Cardiac septum (tissue), 1 donor: ENCODE measurements at regions not wholly inside any gene's neighbourhood (a gene's known extent, or its start where the extent isn't known, plus 50 kb on each side); places are given as distances from the start of the nearest gene placed in this dataset.

Experiments used
- DNase-seq: peaks from one replicate; pipeline ENCODE4 v3.0.0-alpha.2; 2020; ENCODE audit warnings: low spot score
- intact Hi-C: fragments of 100-400 bp; cut with DNase I; formaldehyde crosslinking; loops from one replicate; pipeline ENCODE4 v1.14.0; 2022
- donor health status: DM: no; HTN: no; CAD: no.

DNA sequence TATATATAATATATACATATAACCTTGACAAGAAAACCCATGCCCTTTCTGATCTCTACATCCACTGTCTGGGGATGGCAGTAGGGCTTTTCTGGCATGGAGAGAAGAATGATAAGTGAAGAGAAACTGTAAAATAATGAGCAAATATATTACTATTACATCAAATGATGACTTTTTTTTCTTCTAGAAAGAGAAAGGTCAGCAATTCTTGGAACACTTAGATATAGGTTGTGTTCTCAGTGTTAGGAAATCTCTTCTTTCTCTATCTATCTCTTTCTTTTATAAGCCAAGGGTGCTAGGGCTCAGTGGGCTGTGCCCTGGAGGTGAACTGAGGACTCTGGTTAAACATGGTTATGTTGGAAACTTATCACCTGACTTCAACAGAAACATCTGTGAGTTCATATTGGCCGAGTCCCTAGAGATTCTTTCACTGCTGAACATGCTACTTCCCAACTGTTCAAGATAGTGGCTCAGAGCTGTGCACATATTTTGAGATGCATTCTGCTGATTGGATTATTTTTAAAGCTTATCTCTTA is 265.1 kb downstream of the GBA3 start:
- no peak for DNase-seq
- intact Hi-C loops = no loop called here

DNA sequence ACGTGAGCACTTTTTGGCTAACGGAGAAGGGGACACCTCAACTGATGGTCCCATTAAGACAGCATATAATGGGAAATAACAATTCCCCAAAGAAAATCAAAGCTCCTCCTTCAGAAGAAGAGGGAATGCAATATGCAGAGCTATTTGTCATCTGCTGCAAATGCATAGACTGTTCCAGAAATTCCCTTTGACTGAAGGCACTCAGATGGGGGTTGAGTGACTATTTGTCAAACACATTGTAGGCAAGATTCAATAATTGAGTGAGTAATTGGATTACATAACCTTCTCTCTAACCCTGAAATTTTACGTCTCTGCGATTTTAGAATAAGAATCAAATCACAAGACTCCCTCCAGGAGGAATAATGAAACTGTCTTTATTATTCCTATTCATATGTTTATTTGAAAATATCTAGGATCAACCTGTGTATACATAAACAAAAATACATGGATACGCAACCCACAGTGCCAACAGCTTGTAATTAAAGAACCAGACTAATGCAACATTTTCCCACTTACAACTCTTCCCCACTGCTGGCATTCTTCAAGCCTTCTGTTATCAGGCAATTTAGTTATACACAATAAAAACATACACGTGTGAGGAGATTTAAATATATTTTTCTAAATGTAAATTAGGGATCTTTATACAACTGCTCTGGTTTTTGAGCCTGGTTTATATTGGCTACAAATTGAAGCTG is 256.6 kb downstream of the GBA3 start:
- no peak for DNase-seq
- intact Hi-C loops = no loop called here

DNA sequence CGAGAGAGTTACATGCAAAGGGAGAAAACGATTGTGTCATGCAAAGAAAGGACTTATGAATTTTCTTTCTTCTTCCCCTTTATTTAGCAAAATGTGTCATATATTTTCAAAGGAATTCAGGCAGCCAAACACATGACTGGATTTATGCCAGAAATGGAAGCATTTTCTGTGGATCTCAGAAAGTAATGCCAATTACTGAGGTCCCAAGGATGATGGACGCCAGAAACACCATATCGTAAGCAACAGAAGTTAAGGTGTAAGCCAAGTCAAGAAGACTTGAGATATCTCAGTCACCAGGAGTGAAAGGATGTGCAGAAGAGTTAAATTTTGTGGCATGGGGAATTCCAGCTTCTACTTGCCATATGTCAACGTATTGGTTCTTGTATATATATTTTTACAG is 255.1 kb downstream of the GBA3 start:
- intact Hi-C loops = no loop called here
- DNase-seq = no peak

DNA sequence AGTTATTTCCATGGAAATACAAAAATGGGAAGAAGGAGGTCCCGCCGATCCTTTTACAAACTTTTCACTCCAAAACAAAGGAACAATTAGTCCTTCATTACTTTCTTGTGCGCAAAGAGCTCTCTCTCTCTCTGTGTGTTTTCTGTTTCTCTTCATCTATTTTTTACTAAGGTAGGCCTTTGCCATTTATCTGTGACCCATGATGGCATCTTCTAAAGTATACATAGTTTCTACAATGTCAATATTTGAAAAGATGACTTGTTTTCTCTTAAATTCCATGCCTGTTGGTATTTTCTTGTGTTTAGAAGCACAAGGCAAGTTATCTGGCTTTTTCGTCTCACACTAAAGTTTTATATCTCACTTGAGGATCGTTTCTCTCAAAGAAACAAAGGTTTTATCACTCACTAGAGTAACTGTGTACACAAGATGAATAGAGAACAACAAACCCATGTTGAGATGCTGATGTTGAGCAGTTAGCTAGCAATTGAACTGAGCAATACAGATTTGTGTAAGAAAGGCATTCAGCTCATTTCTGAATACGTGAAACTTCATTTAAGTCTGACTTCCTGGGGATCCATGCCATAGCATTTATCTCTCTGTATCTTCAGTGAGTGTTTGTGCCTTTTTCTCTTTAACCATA is 250.3 kb downstream of the GBA3 start:
- no peak for DNase-seq
- intact Hi-C loops = no loop called here

DNA sequence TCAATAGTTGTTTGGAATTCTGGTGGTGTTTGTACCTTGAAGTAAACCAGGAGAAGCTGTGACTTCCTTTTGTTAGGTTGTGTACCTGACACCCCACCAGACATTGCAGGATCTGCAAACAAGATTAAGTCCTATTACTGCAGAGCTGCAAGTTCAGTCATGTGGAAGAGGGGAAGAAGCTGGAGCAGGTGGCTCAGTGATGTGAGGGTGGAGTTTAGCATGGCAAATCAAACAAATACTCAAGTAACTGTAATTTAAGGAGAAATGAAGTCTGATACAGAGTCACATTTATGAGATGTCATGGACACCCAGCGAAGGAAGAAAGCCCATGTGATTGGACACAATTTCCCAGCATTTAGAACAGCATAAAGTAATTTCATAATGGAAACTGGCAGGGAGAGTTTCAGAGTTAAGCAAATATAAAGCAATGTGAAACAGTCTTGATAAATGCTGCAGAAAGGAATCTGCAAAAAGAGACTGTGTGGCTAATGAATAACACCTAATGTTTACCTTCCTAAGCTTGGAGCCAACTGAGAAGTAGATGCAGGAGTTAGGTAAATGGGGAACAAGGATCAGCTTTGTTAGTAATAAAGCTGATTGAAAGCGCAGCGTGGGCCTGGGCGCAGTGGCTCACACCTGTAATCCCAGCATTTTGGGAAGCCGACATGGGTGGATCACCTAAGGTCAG is 249.1 kb downstream of the GBA3 start:
- DNase-seq = no peak
- intact Hi-C loops = no loop called here

DNA sequence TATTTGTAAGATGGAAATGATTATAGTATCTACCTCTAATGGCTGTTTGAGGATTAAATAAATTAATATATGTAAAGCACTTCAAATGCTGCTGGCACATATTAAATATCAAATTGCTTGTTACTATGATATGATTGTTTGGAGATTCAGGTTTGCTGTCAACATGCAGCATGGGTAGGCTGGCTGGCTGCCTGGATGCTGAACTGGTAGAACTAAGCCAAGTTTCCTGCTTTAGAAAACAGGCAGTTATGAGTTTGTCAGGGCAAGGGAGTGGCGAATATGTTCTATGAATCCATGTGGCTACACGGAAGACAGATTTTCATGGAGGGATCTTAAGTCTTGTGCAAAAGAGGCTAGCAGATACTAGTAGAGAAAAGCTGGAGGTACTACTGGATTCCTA is 239.6 kb downstream of the GBA3 start:
- intact Hi-C loops = no loop called here
- no peak for DNase-seq

DNA sequence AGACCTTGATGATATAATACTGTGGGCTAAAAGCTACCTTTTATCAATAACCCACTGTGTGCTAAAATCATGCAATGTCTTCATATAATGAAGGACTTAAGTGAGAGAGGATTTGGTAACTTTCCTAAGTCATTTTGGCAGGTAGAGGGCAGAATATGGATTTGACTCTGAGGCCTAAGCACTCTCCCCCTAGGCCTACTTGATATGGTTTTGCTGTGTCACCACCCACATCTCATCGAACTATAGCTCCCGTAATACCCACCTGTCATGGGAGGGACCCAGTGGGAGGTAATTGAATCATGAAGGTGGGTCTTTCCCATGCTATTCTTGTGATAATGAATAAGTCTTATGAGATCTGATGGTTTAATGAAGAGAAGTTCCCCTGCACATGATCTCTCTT is 229.7 kb downstream of the GBA3 start:
- intact Hi-C loops = no loop called here
- no peak for DNase-seq

DNA sequence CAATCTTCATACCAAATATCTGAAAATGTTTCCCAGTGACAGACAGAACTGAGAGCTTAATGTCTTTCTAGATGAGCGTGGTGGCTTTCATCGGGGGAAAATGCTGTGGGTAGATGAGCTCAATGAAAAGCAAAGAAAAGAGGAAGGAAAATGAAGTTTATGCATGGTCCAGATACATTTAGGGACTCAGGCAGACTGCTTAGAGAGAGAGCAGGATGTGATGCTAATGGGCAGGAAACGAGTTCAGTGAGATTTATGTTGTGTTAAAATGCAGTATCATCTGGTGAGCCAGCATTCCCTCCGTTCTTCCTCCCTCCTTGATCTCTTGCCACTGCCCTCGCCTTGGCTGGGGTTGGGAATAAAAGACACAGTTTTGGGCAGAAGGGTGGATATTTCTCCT is 229.2 kb downstream of the GBA3 start:
- DNase-seq = no peak
- intact Hi-C loops = no loop called here

DNA sequence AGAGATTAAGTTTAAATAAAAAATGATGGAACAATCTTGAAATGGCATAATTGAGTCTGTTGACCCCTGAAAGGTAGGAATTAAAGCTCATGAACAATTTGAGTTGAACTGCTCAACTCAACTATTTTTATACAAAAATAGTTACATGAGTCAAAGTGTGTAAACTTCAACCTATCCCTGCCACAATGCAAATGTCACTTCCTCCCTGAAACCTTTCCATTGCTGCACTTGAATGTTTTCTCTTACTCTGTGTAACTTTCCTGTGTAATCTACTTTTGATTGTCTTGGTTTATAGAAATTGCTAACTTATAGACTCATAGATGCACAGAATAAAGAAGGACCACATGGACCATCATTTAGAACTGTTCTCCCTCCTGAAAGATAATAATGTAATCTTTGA is 218.5 kb downstream of the GBA3 start:
- no peak for DNase-seq
- intact Hi-C loops = no loop called here

DNA sequence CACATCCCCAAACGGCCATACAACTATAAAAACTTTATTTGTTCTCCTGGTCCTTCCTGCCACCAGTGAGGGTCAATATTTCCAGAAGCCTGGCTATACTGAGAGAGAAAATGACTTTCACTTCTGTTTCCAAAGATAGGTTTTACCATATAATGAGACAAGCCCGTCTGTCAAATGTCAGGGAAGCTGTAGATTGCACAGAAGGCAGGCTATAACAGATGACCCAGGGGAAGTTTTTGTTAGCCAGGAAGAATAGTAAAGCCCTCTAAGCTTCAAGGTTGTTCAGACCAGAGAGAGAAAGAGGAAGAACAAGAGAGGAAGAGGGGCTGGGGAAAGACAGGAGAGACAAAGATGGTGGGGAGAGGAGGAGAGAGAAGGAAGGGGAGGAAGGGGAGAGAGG is 217.5 kb downstream of the GBA3 start:
- intact Hi-C loops = no loop called here

DNA sequence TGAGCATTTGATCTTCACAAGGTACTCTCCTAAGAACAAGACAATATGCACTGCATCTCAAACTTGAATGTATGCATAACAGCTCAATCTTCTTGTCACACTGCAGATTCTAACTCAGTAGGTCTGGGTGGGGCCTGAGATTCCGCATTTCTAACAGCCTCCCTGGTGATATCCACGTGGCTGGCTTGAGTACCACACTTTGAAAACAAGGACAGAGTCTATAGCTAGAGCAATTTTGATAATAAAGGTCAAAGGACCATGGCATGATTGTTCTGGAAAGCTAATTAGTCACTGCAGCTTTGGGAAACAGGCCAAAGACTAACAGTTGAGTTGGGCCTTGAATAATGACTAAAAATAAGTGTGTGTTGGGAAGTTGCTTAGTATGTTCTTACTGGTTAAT is 213.3 kb downstream of the GBA3 start:
- intact Hi-C loops = no loop called here
- no peak for DNase-seq

More for the DNA sequence above, 217.5 kb downstream of the GBA3 start:
- no peak for DNase-seq

DNA sequence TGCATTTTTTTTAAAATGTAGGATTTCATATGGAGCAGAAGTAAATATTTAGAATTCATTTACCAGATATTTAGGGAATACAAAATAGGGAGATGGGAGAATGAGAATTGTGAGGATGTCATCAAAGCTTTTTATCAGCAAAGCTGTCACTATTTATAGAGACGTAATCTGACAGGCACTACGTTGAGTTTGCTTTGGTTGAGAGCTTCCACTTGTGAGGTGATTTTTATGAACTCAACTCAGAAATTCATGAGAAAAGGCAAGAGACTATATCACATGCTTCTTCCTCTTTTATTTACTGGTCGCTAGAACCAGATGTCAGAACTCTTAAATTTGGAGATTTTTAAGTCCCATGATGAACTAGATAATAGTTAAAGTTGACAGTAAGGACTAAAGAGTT is 211.2 kb downstream of the GBA3 start:
- intact Hi-C loops = no loop called here

DNA sequence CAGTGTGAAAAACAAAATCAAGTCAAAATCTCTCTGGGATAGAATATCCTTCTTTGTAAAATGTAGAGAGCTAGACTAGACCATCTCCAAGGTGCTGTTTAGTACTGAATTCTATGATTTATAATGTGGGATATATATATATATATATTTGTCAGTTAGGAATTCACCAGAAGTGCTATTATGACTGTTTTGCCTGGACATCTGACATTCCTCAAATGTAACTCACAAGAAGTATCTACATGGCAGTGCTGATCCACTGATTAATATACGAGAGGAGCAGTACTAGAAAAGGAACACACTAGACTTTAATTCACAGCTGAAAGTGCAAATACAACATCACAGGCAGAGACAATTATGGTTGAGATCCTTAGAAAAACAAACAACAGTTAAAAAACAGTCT is 208.9 kb downstream of the GBA3 start:
- intact Hi-C loops = no loop called here
- DNase-seq = no peak

More for the DNA sequence above, 211.2 kb downstream of the GBA3 start:
- DNase-seq = no peak

DNA sequence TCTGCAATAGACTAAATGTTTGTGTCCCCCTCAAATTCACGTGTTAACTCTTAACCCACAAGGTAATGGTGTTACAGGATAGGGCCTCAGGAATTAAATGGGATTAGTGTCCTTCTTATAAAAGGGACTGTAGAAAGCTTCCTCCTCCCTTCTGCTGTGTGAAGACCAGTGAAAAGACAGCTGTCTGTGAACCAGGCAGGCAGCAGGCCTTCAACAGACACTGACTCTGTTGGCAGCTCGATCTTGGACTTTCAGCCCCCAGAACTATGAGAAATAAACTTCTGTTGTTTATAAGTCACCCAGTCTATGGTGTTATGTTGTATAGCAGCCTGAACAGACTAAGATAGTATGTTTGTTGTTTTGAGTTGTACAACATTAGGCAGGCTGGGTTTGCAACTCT is 208.1 kb downstream of the GBA3 start:
- no peak for DNase-seq
- intact Hi-C loops = no loop called here

DNA sequence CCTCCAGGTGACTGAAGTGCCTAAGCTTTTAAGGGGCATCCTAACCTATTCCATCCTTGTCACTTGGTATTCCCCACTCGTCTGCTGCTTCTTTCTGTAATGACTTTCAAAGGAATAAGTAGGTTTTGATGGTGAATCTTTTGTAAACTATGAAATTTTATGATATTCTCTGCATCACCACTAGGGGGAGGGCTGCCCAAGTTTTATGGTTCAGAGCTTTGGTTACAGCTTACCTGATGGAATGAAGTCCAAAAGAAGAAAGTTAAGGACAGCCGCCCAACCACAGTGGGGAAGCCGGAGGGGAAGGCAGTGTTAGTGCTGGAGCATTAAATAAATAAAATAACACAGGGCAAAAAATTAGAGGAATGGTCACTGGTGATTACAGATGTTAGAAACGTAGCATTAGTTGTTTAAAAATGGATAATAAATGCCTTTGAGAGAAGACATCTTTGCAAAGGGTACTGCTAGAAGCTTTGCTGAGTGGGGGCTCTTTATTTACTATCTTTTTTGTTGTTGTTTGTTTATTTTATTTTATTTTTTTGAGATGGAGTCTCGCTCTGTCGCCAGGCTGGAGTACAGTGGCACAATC is 204.9 kb downstream of the GBA3 start:
- no peak for DNase-seq
- intact Hi-C loops = no loop called here

DNA sequence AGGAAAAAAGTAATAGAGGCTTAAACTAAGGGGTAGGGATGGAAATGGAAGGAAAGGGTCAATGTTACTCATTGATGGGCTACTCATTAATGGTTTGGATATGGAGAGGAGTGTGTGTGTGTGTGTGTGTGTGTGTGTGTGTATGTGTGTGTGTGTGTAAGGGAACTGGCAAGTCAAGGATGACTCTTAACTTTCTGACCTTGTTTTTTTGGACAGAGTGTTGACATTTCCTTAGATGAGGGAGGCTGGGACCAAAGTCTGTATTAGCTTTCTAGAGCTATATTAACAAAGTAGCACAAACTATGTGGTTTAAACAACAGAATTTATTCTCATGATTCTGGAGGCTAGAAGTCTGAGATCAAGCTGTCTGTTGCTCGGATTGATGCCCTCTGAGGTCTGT is 202.7 kb downstream of the GBA3 start:
- no peak for DNase-seq
- intact Hi-C loops = no loop called here

DNA sequence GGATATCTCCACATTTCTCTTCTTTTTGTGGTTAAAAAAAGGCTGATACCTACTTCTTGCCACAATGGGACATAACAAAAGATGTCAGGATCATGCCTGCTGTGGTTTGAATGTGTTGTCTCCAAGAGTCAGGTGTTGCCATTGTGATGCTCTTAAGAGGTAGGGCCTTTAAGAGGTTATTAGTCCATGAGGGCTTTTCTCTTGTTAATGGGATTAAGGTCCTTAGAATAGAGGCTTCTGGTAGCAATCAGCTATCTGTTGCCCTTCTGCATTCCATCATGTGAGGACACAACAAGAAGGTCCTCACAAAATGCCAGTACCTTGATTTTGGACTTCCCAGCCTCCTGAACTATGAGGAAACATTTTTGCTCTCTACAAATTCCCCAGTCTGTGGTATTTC is 191.4 kb downstream of the GBA3 start:
- no peak for DNase-seq
- intact Hi-C loops = no loop called here

DNA sequence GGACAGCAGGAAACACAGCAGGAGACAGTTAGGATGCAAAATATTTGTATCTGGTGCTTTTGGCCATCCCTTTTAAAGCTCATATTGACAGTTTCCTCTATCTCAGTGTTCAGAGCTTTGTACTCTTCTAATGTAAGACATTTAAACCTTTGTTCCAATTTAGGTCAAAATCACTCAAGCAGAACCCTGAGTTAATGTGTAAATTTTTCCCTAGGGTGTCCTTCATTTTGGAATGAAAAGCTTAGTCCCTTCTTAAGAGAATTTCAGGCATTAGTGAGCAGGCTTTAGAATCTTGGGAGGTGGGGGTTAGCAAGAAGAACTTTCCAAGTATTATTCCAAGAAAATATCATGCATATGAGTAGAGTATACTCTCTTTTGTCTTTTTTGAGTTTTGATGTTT is 188.7 kb downstream of the GBA3 start:
- intact Hi-C loops = no loop called here
- DNase-seq = no peak

DNA sequence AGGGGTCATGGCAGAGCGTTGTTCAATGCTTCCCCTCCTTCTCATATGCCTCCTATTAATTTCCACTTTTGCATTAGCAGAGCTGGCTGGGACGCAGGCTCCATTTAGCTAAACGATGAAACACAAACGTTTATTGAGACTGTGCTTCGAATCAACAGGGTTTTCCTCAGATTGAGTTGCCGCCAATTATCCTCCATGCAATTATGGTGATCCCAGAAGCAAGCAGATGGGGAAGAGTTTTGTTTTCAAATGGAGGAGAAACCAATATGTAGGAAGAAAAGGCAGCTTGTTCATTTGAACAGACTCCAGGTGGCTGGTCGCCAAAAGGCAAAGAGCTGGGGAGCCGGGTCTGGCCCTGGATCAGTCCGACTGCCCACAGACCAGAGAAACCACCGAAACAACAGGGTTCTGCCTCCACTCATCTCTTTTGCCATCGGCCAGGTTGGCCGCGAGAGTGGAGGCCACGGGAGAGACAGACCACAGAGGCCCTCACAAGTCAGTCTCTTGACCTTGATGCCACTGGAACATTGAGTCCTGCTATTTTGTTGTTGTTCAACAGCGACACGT is 184.8 kb downstream of the GBA3 start:
- DNase-seq = no peak
- intact Hi-C loops = no loop called here

DNA sequence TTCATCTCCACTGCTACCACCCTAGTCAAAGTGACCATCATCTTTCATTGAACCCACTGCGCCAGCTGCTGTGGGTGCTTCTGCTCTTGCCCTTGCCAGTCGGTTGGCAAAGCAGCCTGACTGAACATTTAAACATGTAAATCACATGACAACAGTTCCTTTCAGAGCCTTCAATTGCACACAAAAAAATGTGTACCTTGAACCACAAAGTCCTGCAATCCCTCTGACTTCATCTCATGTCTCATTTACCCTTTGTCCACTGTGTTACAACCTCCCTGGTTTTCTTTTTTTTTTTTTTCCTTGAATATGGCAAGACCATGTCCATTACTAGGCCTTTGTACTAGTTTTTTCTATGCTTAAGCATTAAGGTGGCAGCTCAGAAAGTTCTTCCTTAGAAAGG is 183.5 kb downstream of the GBA3 start:
- intact Hi-C loops = no loop called here
- DNase-seq = no peak
